ENCODE measurements at regions not wholly inside any gene's neighbourhood (a gene's known extent, or its start where the extent isn't known, plus 50 kb on each side); places are given as distances from the start of the nearest gene placed in this dataset.

DNA sequence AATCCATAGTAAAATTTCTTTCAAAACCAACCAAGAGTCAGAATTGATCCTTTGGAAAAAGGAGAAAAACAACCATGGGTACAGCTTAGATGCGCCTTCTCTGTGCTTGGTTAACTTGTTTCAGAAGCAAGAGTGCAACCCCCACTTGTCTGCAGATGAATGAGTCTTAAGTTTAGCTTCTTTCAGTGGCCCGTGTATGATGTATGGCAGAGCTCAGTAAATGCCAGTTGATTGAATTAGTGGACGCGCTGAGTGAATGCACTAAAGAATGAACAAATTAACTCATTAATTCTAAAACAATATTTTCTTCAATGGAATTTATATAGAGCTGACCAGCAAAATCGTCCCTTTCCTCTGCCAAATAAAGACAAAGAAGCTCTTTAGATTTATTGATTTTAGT lies 67.0 kb upstream of the ARHGEF3 start:
- no peak for DNase-seq (ENCODE audit: low read depth)

DNA sequence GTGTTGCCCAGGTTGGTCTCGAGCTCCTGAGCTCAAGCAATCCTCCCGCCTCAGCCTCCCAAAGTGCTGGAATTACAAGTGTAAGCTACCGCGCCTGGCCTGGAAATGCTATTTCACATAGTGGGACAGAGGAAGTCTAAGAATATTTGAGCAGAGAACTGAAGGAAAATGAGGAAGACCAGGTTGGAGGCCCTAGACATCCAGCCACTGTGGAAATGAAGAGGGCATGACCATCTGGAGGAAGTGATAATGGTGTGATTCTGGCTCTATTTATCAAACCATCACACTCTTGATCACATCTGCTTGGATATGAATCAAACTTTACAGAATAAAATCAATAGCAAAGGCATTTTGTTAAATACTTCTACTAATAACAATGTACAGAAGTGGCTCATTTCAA lies 65.9 kb upstream of the ARHGEF3 start:
- H3K4me3 ChIP-seq (ENCODE audit: low read length), result no peak overlapping the region
- DNase-seq (ENCODE audit: low read depth), result no peak
- TF ChIP-seq, protein P1, sequence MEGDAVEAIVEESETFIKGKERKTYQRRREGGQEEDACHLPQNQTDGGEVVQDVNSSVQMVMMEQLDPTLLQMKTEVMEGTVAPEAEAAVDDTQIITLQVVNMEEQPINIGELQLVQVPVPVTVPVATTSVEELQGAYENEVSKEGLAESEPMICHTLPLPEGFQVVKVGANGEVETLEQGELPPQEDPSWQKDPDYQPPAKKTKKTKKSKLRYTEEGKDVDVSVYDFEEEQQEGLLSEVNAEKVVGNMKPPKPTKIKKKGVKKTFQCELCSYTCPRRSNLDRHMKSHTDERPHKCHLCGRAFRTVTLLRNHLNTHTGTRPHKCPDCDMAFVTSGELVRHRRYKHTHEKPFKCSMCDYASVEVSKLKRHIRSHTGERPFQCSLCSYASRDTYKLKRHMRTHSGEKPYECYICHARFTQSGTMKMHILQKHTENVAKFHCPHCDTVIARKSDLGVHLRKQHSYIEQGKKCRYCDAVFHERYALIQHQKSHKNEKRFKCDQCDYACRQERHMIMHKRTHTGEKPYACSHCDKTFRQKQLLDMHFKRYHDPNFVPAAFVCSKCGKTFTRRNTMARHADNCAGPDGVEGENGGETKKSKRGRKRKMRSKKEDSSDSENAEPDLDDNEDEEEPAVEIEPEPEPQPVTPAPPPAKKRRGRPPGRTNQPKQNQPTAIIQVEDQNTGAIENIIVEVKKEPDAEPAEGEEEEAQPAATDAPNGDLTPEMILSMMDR (conservative IDR thresholded peaks at IDR 0.05; ENCODE audit: low read depth, low read length), result no peak

More for the DNA sequence above, 67.0 kb upstream of the ARHGEF3 start:
- peak overlapping the region; percentile 24 for H3K4me3 ChIP-seq (ENCODE audit: low read length)
- TF ChIP-seq, protein P1 (conservative IDR thresholded peaks at IDR 0.05; ENCODE audit: low read depth, low read length), result no peak

- no peak overlapping the region for H3K4me3 ChIP-seq (ENCODE audit: low read length)
- TF ChIP-seq, protein P1 (conservative IDR thresholded peaks at IDR 0.05; ENCODE audit: low read depth, low read length), result no peak
- no peak for DNase-seq (ENCODE audit: low read depth)
Measured at GRCh38 chr3:56864918-56865524, 63.3 kb upstream of the ARHGEF3 start.

GRCh38 chr3:56864090-56864489 lies 62.3 kb upstream of the ARHGEF3 start:
- TF ChIP-seq, protein P1 (conservative IDR thresholded peaks at IDR 0.05; ENCODE audit: low read depth, low read length), result no peak
- no peak for DNase-seq (ENCODE audit: low read depth)
- H3K4me3 ChIP-seq (ENCODE audit: low read length), result no peak overlapping the region

DNA sequence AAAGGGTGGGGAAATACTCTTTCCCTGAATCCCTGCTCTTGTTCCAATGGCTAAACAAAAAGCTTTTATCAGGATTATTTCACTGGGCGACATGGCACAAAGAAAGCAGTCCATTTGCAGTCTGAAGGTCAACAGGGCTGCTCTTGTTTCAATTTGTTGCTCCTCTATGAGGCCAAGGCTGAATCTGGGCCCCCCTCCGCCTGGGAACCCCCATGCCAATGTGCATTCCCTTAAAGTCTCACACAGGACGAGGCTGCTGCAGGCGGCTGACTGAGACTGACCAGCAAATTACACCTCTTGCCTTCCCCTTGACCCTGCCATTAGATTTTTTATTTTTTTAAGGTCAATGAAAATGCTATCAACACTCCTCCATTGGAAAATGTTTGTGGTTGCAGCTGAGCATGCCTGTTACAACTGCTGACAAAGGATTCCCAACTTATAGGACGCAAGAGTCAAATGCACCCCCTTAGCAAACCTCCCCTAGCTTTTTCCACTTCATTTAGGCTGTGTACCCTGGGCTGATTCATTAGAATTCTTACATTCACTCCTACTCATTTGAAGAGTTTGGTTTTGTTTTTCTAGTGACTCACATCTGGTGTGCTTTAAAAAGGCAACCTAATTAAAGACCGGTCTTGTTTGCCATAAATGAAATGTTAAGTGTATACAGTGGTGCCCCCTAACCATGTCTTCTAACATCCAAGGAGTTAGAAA lies 60.8 kb upstream of the ARHGEF3 start:
- TF ChIP-seq, protein P1 (conservative IDR thresholded peaks at IDR 0.05; ENCODE audit: low read depth, low read length), result no peak
- DNase-seq (ENCODE audit: low read depth), result no peak
- H3K4me3 ChIP-seq (ENCODE audit: low read length), result no peak overlapping the region

GRCh38 chr3:56861511-56861910 lies 59.8 kb upstream of the ARHGEF3 start:
- H3K4me3 ChIP-seq (ENCODE audit: low read length), result no peak overlapping the region
- no peak for DNase-seq (ENCODE audit: low read depth)
- TF ChIP-seq, protein P1 (conservative IDR thresholded peaks at IDR 0.05; ENCODE audit: low read depth, low read length), result no peak

DNA sequence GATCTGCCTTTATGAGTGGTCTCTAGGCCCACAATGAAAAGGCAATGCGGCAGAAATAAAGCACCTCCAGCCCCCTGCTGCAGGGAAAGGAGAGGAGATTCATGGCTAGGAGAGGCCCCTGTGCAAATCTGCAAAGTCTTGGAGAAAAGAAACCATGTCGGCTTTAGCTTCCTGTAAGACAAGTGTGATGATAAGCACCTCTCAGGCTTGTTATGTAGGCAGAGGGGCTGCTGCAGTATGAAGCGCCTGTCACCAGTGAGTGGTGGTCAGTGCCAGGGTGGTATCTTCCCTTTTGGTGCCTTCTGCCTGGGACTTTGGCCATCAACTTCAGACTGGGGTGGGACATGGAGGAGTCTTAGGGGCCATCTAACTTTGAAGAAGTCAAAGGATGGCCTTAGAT lies 59.2 kb upstream of the ARHGEF3 start:
- DNase-seq (ENCODE audit: low read depth), result no peak
- no peak overlapping the region for H3K4me3 ChIP-seq (ENCODE audit: low read length)
- TF ChIP-seq, protein P1 (conservative IDR thresholded peaks at IDR 0.05; ENCODE audit: low read depth, low read length), result no peak
